GM23338 (cell line): ENCODE measurements at regions not wholly inside any gene's neighbourhood (a gene's known extent, or its start where the extent isn't known, plus 50 kb on each side); places are given as distances from the start of the nearest gene placed in this dataset.
A peak's percentile ranks its signal among the peaks of the same experiment; 100 is the strongest.

Source experiments
- ATAC-seq: fragments of 200-7000 bp; cut with Tn5 transposase; 3 replicates; pipeline ENCODE4 v1.9.1; 2020
- DNase-seq: peaks from one replicate; pipeline ENCODE4 v3.0.0-alpha.2; 2015; ENCODE audit warnings: low spot score
- H2AFZ ChIP-seq: fragments of 200-600 bp; sonication (generic); 2 replicates; pipeline ENCODE4 v1.8.0; 2016; ENCODE audit warnings: antibody characterized with exemption, mild to moderate bottlenecking, moderate library complexity
- H3F3A ChIP-seq: fragments of 200-600 bp; sonication (generic); replicated peaks from 2 replicates; pipeline ENCODE4 v1.8.0; 2017; ENCODE audit warnings: antibody characterized with exemption, mixed run types, low read depth
- H3K27ac ChIP-seq: fragments of 200-600 bp; sonication (generic); 2 replicates; pipeline ENCODE4 v1.6.1; 2016; ENCODE audit warnings: low read depth
- H3K27me3 ChIP-seq: fragments of 200-600 bp; sonication (generic); 2 replicates; pipeline ENCODE4 v1.8.0; 2016; ENCODE audit warnings: mild to moderate bottlenecking, mixed run types, moderate library complexity; ENCODE audit not compliant: insufficient read depth
- H3K36me3 ChIP-seq: fragments of 200-600 bp; sonication (generic); 2 replicates; pipeline ENCODE4 v1.8.0; 2016; ENCODE audit warnings: mild to moderate bottlenecking; ENCODE audit not compliant: insufficient read depth
- H3K4me1 ChIP-seq: fragments of 200-600 bp; sonication (generic); 2 replicates; pipeline ENCODE4 v1.8.0; 2016; ENCODE audit warnings: mild to moderate bottlenecking, moderate library complexity; ENCODE audit not compliant: insufficient read depth
- H3K4me2 ChIP-seq: fragments of 200-600 bp; sonication (generic); 2 replicates; pipeline ENCODE4 v1.7.1; 2017; ENCODE audit warnings: mixed run types
- H3K4me3 ChIP-seq: fragments of 200-600 bp; sonication (generic); 2 replicates; pipeline ENCODE4 v1.6.1; 2016; ENCODE audit warnings: mixed run types
- H3K79me2 ChIP-seq: fragments of 200-600 bp; sonication (generic); replicated peaks from 2 replicates; pipeline ENCODE4 v1.8.0; 2017; ENCODE audit warnings: mild to moderate bottlenecking; ENCODE audit not compliant: insufficient read depth
- H3K9me2 ChIP-seq: fragments of 200-600 bp; sonication (generic); 2 replicates; pipeline ENCODE4 v1.8.0; 2017; ENCODE audit not compliant: insufficient read depth
- H4K20me1 ChIP-seq: fragments of 200-600 bp; sonication (generic); replicated peaks from 2 replicates; pipeline ENCODE4 v1.8.0; 2017; ENCODE audit warnings: mild to moderate bottlenecking; ENCODE audit not compliant: insufficient read depth
- H3K27ac Mint-ChIP-seq: 2 replicates; pipeline ENCODE4 v1.8.0; 2020; ENCODE audit warnings: inconsistent platforms, mild to moderate bottlenecking, moderate library complexity, mixed read lengths
- H3K27me3 Mint-ChIP-seq: 3 replicates; pipeline ENCODE4 v1.8.0; 2022; ENCODE audit warnings: low read depth, mild to moderate bottlenecking, moderate library complexity, mixed read lengths, inconsistent platforms; ENCODE audit not compliant: insufficient read depth, poor library complexity
- H3K36me3 Mint-ChIP-seq: 3 replicates; pipeline ENCODE4 v1.8.0; 2021; ENCODE audit warnings: low read depth, mild to moderate bottlenecking, inconsistent platforms, moderate library complexity, mixed read lengths
- H3K4me1 Mint-ChIP-seq: 3 replicates; pipeline ENCODE4 v1.8.0; 2020; ENCODE audit warnings: mild to moderate bottlenecking, inconsistent platforms, mixed read lengths
- H3K4me3 Mint-ChIP-seq: 3 replicates; pipeline ENCODE4 v1.8.0; 2021; ENCODE audit warnings: moderate library complexity, mild to moderate bottlenecking, inconsistent platforms, mixed read lengths
- H3K9me3 Mint-ChIP-seq: 3 replicates; pipeline ENCODE4 v1.8.0; 2020; ENCODE audit warnings: moderate library complexity, mild to moderate bottlenecking, inconsistent platforms, mixed read lengths
- CREB1 ChIP-seq: fragments of 250-450 bp; sonication (Bioruptor Pico); IDR thresholded peaks from 2 replicates; pipeline ENCODE4 v1.5.0; 2020; ENCODE audit warnings: low read depth, mild to moderate bottlenecking, moderate library complexity
- EZH2phosphoT487 ChIP-seq: fragments of 200-600 bp; sonication (generic); IDR thresholded peaks from one replicate; pipeline ENCODE4 v1.8.1; 2018; ENCODE audit warnings: antibody characterized with exemption; ENCODE audit not compliant: unreplicated experiment
- JUNB ChIP-seq: IDR thresholded peaks from one replicate; pipeline ENCODE4 v1.6.1; 2016; ENCODE audit warnings: antibody characterized with exemption; ENCODE audit not compliant: unreplicated experiment
- STAT1 ChIP-seq: IDR thresholded peaks from one replicate; pipeline ENCODE4 v1.6.1; 2016; ENCODE audit warnings: antibody characterized with exemption; ENCODE audit not compliant: unreplicated experiment
- ZNF114 ChIP-seq: fragments of 250-450 bp; sonication (Bioruptor Pico); IDR thresholded peaks from 2 replicates; pipeline ENCODE4 v1.5.0; 2020; ENCODE audit warnings: mild to moderate bottlenecking, moderate library complexity
- TF ChIP-seq, protein P1 (sequence below), 2 experiments: fragments of 200-600 bp in 1 of 2; sonication (generic) in 1 of 2; conservative IDR thresholded peaks; 2 replicates each; pipeline versions ENCODE4 v1.5.1 to v1.6.1; 2016 to 2017; ENCODE audit warnings: antibody characterized with exemption in 2 of 2, low read depth in 2 of 2, mild to moderate bottlenecking in 2 of 2, moderate library complexity in 1 of 2
- TF ChIP-seq, protein P2 (sequence below): IDR thresholded peaks from one replicate; pipeline ENCODE4 v1.6.1; 2018; ENCODE audit warnings: antibody characterized with exemption; ENCODE audit not compliant: unreplicated experiment
- TF ChIP-seq, protein P3 (sequence below): IDR thresholded peaks from 2 replicates; pipeline ENCODE4 v1.6.1; 2016; ENCODE audit warnings: antibody characterized with exemption

GRCh38 chr12:67876305-67876915, 112.8 kb upstream of the IFNG-AS1 start:
- Histone ChIP-seq H3K4me2 (peak overlapping the region; percentile 58), H3K4me1 (peaks cover 22% of the 10 kb centered on the region), H3K4me3 (peak overlapping the region; percentile 20; the same call in 1 of the 2 replicates), H3K9me2 (no peaks in the 10 kb centered on the region), H3K79me2 (no peaks in the 10 kb centered on the region), H3K36me3 (no peaks in the 10 kb centered on the region), H2AFZ (0 out of 2 replicates have a peak overlapping the region, but pooled peaks have one; percentile 1), H3K27me3 (no peaks in the 10 kb centered on the region), H4K20me1 (no peaks in the 10 kb centered on the region), H3F3A (0 out of 2 replicates have a peak, but pooled peaks cover 5% of the 10 kb centered on the region), H3K27ac (peak overlapping the region; percentile 57)
- Mint-ChIP-seq H3K9me3 (peaks cover 11% of the 10 kb centered on the region; the same call in 2 of the 3 replicates), H3K4me3 (no peak overlapping the region; the same call in 2 of the 3 replicates), H3K27ac (peak overlapping the region; percentile 90), H3K27me3 (peaks cover 11% of the 10 kb centered on the region), H3K36me3 (peaks cover 13% of the 10 kb centered on the region; the same call in 2 of the 3 replicates), H3K4me1 (peaks cover 16% of the 10 kb centered on the region)
- peak; percentile 24 for DNase-seq
- TF ChIP-seq, protein P1, sequence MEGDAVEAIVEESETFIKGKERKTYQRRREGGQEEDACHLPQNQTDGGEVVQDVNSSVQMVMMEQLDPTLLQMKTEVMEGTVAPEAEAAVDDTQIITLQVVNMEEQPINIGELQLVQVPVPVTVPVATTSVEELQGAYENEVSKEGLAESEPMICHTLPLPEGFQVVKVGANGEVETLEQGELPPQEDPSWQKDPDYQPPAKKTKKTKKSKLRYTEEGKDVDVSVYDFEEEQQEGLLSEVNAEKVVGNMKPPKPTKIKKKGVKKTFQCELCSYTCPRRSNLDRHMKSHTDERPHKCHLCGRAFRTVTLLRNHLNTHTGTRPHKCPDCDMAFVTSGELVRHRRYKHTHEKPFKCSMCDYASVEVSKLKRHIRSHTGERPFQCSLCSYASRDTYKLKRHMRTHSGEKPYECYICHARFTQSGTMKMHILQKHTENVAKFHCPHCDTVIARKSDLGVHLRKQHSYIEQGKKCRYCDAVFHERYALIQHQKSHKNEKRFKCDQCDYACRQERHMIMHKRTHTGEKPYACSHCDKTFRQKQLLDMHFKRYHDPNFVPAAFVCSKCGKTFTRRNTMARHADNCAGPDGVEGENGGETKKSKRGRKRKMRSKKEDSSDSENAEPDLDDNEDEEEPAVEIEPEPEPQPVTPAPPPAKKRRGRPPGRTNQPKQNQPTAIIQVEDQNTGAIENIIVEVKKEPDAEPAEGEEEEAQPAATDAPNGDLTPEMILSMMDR (conservative IDR thresholded peaks at IDR 0.05; ENCODE audit: low read depth in 2 of 2): 0 out of 4 replicates have a peak, but pooled peaks of 1 of the 2 experiments have one; percentile 8
- no peak for TF ChIP-seq STAT1
- ATAC-seq: peak; percentile 94

- Mint-ChIP-seq H3K27me3 (peaks cover 11% of the 10 kb centered on the region), H3K36me3 (peaks cover 13% of the 10 kb centered on the region; the same call in 2 of the 3 replicates), H3K27ac (no peak overlapping the region), H3K9me3 (peaks cover 11% of the 10 kb centered on the region; the same call in 2 of the 3 replicates), H3K4me3 (no peak overlapping the region), H3K4me1 (peaks cover 25% of the 10 kb centered on the region)
- no peaks in the 10 kb centered on the region for H3K36me3 ChIP-seq
- DNase-seq (no peak), ATAC-seq (no peak)
- no peaks in the 10 kb centered on the region for H4K20me1 ChIP-seq
- H3K27me3 ChIP-seq: no peaks in the 10 kb centered on the region
- TF ChIP-seq, protein P1 (conservative IDR thresholded peaks at IDR 0.05; ENCODE audit: low read depth in 2 of 2): no peak
- TF ChIP-seq JUNB: no peak
- 0 out of 2 replicates have a peak, but pooled peaks cover 5% of the 10 kb centered on the region for H3F3A ChIP-seq
- H3K4me1 ChIP-seq: peaks cover 31% of the 10 kb centered on the region
- no peak overlapping the region for H3K4me2 ChIP-seq
- no peak overlapping the region for H2AFZ ChIP-seq
- no peaks in the 10 kb centered on the region for H3K79me2 ChIP-seq
- no peak overlapping the region for H3K27ac ChIP-seq
- H3K4me3 ChIP-seq: no peak overlapping the region
- H3K9me2 ChIP-seq: no peaks in the 10 kb centered on the region
These were observed 111.5 kb upstream of the IFNG-AS1 start for GRCh38 chr12:67877727-67878126.

- Histone ChIP-seq H3K4me2 (no peak overlapping the region), H3K36me3 (no peaks in the 10 kb centered on the region), H4K20me1 (no peaks in the 10 kb centered on the region), H3K79me2 (no peaks in the 10 kb centered on the region), H2AFZ (peak overlapping the region; percentile 43; the same call in 1 of the 2 replicates), H3F3A (0 out of 2 replicates have a peak, but pooled peaks cover 5% of the 10 kb centered on the region), H3K27ac (no peak overlapping the region), H3K4me1 (peaks cover 36% of the 10 kb centered on the region), H3K4me3 (no peak overlapping the region), H3K27me3 (no peaks in the 10 kb centered on the region), H3K9me2 (no peaks in the 10 kb centered on the region)
- Mint-ChIP-seq H3K27ac (no peak overlapping the region), H3K36me3 (peaks cover 7% of the 10 kb centered on the region; the same call in 2 of the 3 replicates), H3K9me3 (peaks cover 5% of the 10 kb centered on the region; the same call in 1 of the 3 replicates), H3K27me3 (peaks cover 11% of the 10 kb centered on the region), H3K4me1 (peaks cover 35% of the 10 kb centered on the region), H3K4me3 (no peak overlapping the region)
- ATAC-seq: no peak
- DNase-seq: no peak
- TF ChIP-seq CREB1: no peak
- no peak for TF ChIP-seq STAT1
- TF ChIP-seq, protein P2, sequence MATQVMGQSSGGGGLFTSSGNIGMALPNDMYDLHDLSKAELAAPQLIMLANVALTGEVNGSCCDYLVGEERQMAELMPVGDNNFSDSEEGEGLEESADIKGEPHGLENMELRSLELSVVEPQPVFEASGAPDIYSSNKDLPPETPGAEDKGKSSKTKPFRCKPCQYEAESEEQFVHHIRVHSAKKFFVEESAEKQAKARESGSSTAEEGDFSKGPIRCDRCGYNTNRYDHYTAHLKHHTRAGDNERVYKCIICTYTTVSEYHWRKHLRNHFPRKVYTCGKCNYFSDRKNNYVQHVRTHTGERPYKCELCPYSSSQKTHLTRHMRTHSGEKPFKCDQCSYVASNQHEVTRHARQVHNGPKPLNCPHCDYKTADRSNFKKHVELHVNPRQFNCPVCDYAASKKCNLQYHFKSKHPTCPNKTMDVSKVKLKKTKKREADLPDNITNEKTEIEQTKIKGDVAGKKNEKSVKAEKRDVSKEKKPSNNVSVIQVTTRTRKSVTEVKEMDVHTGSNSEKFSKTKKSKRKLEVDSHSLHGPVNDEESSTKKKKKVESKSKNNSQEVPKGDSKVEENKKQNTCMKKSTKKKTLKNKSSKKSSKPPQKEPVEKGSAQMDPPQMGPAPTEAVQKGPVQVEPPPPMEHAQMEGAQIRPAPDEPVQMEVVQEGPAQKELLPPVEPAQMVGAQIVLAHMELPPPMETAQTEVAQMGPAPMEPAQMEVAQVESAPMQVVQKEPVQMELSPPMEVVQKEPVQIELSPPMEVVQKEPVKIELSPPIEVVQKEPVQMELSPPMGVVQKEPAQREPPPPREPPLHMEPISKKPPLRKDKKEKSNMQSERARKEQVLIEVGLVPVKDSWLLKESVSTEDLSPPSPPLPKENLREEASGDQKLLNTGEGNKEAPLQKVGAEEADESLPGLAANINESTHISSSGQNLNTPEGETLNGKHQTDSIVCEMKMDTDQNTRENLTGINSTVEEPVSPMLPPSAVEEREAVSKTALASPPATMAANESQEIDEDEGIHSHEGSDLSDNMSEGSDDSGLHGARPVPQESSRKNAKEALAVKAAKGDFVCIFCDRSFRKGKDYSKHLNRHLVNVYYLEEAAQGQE: no peak
- TF ChIP-seq EZH2phosphoT487: no peak
- TF ChIP-seq, protein P3, sequence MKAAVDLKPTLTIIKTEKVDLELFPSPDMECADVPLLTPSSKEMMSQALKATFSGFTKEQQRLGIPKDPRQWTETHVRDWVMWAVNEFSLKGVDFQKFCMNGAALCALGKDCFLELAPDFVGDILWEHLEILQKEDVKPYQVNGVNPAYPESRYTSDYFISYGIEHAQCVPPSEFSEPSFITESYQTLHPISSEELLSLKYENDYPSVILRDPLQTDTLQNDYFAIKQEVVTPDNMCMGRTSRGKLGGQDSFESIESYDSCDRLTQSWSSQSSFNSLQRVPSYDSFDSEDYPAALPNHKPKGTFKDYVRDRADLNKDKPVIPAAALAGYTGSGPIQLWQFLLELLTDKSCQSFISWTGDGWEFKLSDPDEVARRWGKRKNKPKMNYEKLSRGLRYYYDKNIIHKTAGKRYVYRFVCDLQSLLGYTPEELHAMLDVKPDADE: no peak
- TF ChIP-seq ZNF114: no peak
These were observed 109.3 kb upstream of the IFNG-AS1 start for GRCh38 chr12:67879937-67880336.
